CD4-positive, alpha-beta T cell (primary cell): ENCODE measurements at regions not wholly inside any gene's neighbourhood (a gene's known extent, or its start where the extent isn't known, plus 50 kb on each side); places are given as distances from the start of the nearest gene placed in this dataset.

Source experiments
- ATAC-seq: fragments of 200-7000 bp; cut with Tn5 transposase; one replicate; pipeline ENCODE4 v1.10.0; 2022; ENCODE audit warnings: mild to moderate bottlenecking; ENCODE audit not compliant: poor library complexity
- CTCF ChIA-PET: fragments of 350-600 bp; sonication (Branson Sonifier 250); formaldehyde crosslinking; loops from one replicate; lab custom pipeline; 2021; ENCODE audit warnings: antibody characterized with exemption, inconsistent platforms; lab: Charles Lee
- POLR2A ChIA-PET: fragments of 350-600 bp; sonication (Branson Sonifier 250); formaldehyde crosslinking; loops from one replicate; lab custom pipeline; 2021; ENCODE audit warnings: antibody characterized with exemption, inconsistent platforms; lab: Charles Lee
- DNase-seq, 14 experiments: peaks; one replicate each; pipeline ENCODE4 v3.0.0-alpha.2; 2013 to 2020; ENCODE audit warnings: mixed read lengths in 2 of 14
- H3K27ac ChIP-seq, 2 donors: one replicate each; pipeline versions ENCODE4 v1.5.1 to v1.7.0; 2013; ENCODE audit warnings: low read length in 2 of 2, low read depth in 1 of 2, mild to moderate bottlenecking in 1 of 2
- H3K27me3 ChIP-seq, 2 experiments: 1 replicate in 1 of 2; 2 replicates in 1 of 2; pipeline versions ENCODE4 v1.6.1 to v1.7.0; 2013; ENCODE audit warnings: low read length in 2 of 2, control low read depth in 1 of 2, mild to moderate bottlenecking in 1 of 2, moderate library complexity in 1 of 2; ENCODE audit not compliant: insufficient read depth in 2 of 2, control insufficient read depth in 1 of 2
- H3K36me3 ChIP-seq: one replicate; pipeline ENCODE4 v1.6.1; 2013; ENCODE audit warnings: low read length, control low read depth; ENCODE audit not compliant: insufficient read depth
- H3K4me1 ChIP-seq: one replicate; pipeline ENCODE4 v1.6.1; 2013; ENCODE audit warnings: low read length, control low read depth; ENCODE audit not compliant: insufficient read depth
- H3K4me3 ChIP-seq: one replicate; pipeline ENCODE4 v1.5.1; 2013; ENCODE audit warnings: mild to moderate bottlenecking, low read length, moderate library complexity
- H3K9me3 ChIP-seq, 2 experiments: 1 replicate in 1 of 2; 2 replicates in 1 of 2; pipeline versions ENCODE4 v1.6.1 to v1.7.0; 2013; ENCODE audit warnings: low read length in 2 of 2, mild to moderate bottlenecking in 2 of 2, control low read depth in 1 of 2, moderate library complexity in 1 of 2; ENCODE audit not compliant: control insufficient read depth in 1 of 2, insufficient read depth in 1 of 2
- H3K27ac Mint-ChIP-seq: one replicate; pipeline ENCODE4 v1.8.0; 2020; ENCODE audit warnings: mixed read lengths
- H3K27me3 Mint-ChIP-seq: one replicate; pipeline ENCODE4 v1.8.0; 2021; ENCODE audit warnings: mixed read lengths
- H3K36me3 Mint-ChIP-seq: one replicate; pipeline ENCODE4 v1.8.0; 2021; ENCODE audit warnings: low read depth, mixed read lengths
- H3K4me1 Mint-ChIP-seq: one replicate; pipeline ENCODE4 v1.8.0; 2021; ENCODE audit warnings: low read depth, mixed read lengths
- H3K4me3 Mint-ChIP-seq: one replicate; pipeline ENCODE4 v1.8.0; 2020; ENCODE audit warnings: mild to moderate bottlenecking, mixed read lengths
- H3K9me3 Mint-ChIP-seq: one replicate; pipeline ENCODE4 v1.8.0; 2020; ENCODE audit warnings: mixed read lengths
- CTCF ChIP-seq: fragments of 200-600 bp; IDR thresholded peaks from one replicate; pipeline ENCODE4 v1.8.0; 2022; ENCODE audit warnings: antibody characterized with exemption, mild to moderate bottlenecking
- intact Hi-C, 2 experiments: fragments of 100-400 bp; cut with DNase I in 1 of 2; cut with micrococcal nuclease in 1 of 2; formaldehyde crosslinking; loops; one replicate each; pipeline versions ENCODE4 v1.15.1 to v1.9.0; 2023 to 2025; cut with DNase I, micrococcal nuclease

GRCh38 chr18:64752707-64753106 is 603.8 kb upstream of the LINC00305 start:
- intact Hi-C loops = no loop called here
- no peaks in the 10 kb centered on the region for H3K36me3 Mint-ChIP-seq
- Histone ChIP-seq H3K9me3 (peaks cover 0 to 11% of the 10 kb centered on the region in 2 experiments), H3K4me1 (no peaks in the 10 kb centered on the region), H3K36me3 (no peaks in the 10 kb centered on the region), H3K27ac (no peak overlapping the region), H3K4me3 (no peak overlapping the region), H3K27me3 (no peaks in the 10 kb centered on the region)
- DNase-seq = no peak
- peaks cover 5% of the 10 kb centered on the region for H3K9me3 Mint-ChIP-seq
- no peaks in the 10 kb centered on the region for H3K27me3 Mint-ChIP-seq
- TF ChIP-seq CTCF = no peak
- no peak overlapping the region for H3K27ac Mint-ChIP-seq
- no peaks in the 10 kb centered on the region for H3K4me1 Mint-ChIP-seq
- H3K4me3 Mint-ChIP-seq = no peak overlapping the region
- ATAC-seq = no peak
- CTCF ChIA-PET = no interaction called here
- POLR2A ChIA-PET = no interaction called here

GRCh38 chr18:64749884-64750283 is 601.0 kb upstream of the LINC00305 start:
- Histone ChIP-seq H3K36me3 (no peaks in the 10 kb centered on the region), H3K27me3 (no peaks in the 10 kb centered on the region), H3K9me3 (no peaks in the 10 kb centered on the region), H3K27ac (no peak overlapping the region), H3K4me1 (no peaks in the 10 kb centered on the region), H3K4me3 (no peak overlapping the region)
- H3K9me3 Mint-ChIP-seq = peaks cover 5% of the 10 kb centered on the region
- no peak for ATAC-seq
- H3K4me3 Mint-ChIP-seq = no peak overlapping the region
- H3K4me1 Mint-ChIP-seq = no peaks in the 10 kb centered on the region
- intact Hi-C loops = no loop called here
- H3K27me3 Mint-ChIP-seq = no peaks in the 10 kb centered on the region
- no peak for DNase-seq
- H3K36me3 Mint-ChIP-seq = no peaks in the 10 kb centered on the region
- CTCF ChIA-PET = no interaction called here
- TF ChIP-seq CTCF = no peak
- no peak overlapping the region for H3K27ac Mint-ChIP-seq
- POLR2A ChIA-PET = no interaction called here

GRCh38 chr18:64747803-64748202 is 598.9 kb upstream of the LINC00305 start:
- Mint-ChIP-seq H3K36me3 (no peaks in the 10 kb centered on the region), H3K4me1 (no peaks in the 10 kb centered on the region), H3K4me3 (no peak overlapping the region), H3K9me3 (peaks cover 5% of the 10 kb centered on the region), H3K27ac (no peak overlapping the region), H3K27me3 (no peaks in the 10 kb centered on the region)
- Histone ChIP-seq H3K27me3 (no peaks in the 10 kb centered on the region), H3K36me3 (no peaks in the 10 kb centered on the region), H3K4me3 (no peak overlapping the region), H3K4me1 (no peaks in the 10 kb centered on the region), H3K9me3 (no peaks in the 10 kb centered on the region), H3K27ac (no peak overlapping the region)
- TF ChIP-seq CTCF = no peak
- CTCF ChIA-PET = interaction anchor here (1.4 kb wide), 1 partner anchor 9 kb away, joined by 3 read pairs; no protein-coding TSS in a partner anchor
- intact Hi-C loops = no loop called here
- ATAC-seq (no peak), DNase-seq (no peak)
- POLR2A ChIA-PET = no interaction called here
